HEK293 (cell line): ENCODE measurements at regions not wholly inside any gene's neighbourhood (a gene's known extent, or its start where the extent isn't known, plus 50 kb on each side); places are given as distances from the start of the nearest gene placed in this dataset.
"Not testable (repeated sequence)": the region's sequence is repeated elsewhere in the genome, so short reads cannot be mapped to it uniquely, and the experiment has no call there.

Experiments used
- CTCF ChIA-PET: fragments of 350-600 bp; formaldehyde crosslinking; extraction: SDS; loops from one replicate; lab custom pipeline; 2021; ENCODE audit warnings: antibody characterized with exemption; lab: Yijun Ruan, JAX
- POLR2A ChIA-PET: fragments of 300-600 bp; formaldehyde crosslinking; extraction: SDS; loops from one replicate; lab custom pipeline; 2020; ENCODE audit warnings: antibody characterized with exemption, inconsistent platforms; lab: Yijun Ruan, JAX
- H3K27ac ChIP-seq: fragments of 200-500 bp; sonication (Bioruptor generic); 2 replicates; pipeline ENCODE4 v1.5.1; 2014; ENCODE audit warnings: low read depth, low read length, control low read depth, inconsistent platforms; ENCODE audit errors: extremely low read depth
- H3K36me3 ChIP-seq, 2 experiments: fragments of 200-500 bp in 1 of 2; sonication (Bioruptor generic) in 1 of 2; 1 replicate in 1 of 2; 2 replicates in 1 of 2; pipeline ENCODE4 v1.5.1; 2014 to 2017; ENCODE audit warnings: inconsistent platforms in 2 of 2, low read length in 2 of 2; ENCODE audit not compliant: control insufficient read depth in 2 of 2, insufficient read depth in 1 of 2
- H3K4me1 ChIP-seq: fragments of 200-500 bp; sonication (Bioruptor generic); 2 replicates; pipeline ENCODE4 v1.5.1; 2014; ENCODE audit warnings: mild to moderate bottlenecking, low read length, inconsistent platforms; ENCODE audit not compliant: control insufficient read depth, insufficient read depth
- H3K4me3 ChIP-seq: 2 replicates; pipeline ENCODE4 v1.5.1; 2011; ENCODE audit warnings: low read depth, mild to moderate bottlenecking, control low read depth, low read length, moderate library complexity
- H3K9me3 ChIP-seq: fragments of 200-500 bp; sonication (Bioruptor generic); 2 replicates; pipeline ENCODE4 v1.5.1; 2014; ENCODE audit warnings: low read depth, low read length, inconsistent platforms; ENCODE audit not compliant: control insufficient read depth, insufficient read depth
- BCL11B ChIP-seq: fragments of 450-650 bp; formaldehyde crosslinking; IDR thresholded peaks from 2 replicates; pipeline ENCODE4 v1.5.1; 2016; ENCODE audit warnings: low read depth, missing biosample characterization, missing genetic modification characterization
- EGR2 ChIP-seq: fragments of 450-650 bp; formaldehyde crosslinking; IDR thresholded peaks from 2 replicates; pipeline ENCODE4 v1.5.1; 2016; ENCODE audit warnings: low read depth, missing biosample characterization, missing genetic modification characterization
- KLF1 ChIP-seq: fragments of 450-650 bp; formaldehyde crosslinking; IDR thresholded peaks from 2 replicates; pipeline ENCODE4 v1.5.1; 2016; ENCODE audit warnings: missing biosample characterization, missing genetic modification characterization
- KLF7 ChIP-seq: fragments of 450-650 bp; formaldehyde crosslinking; IDR thresholded peaks from 2 replicates; pipeline ENCODE4 v1.5.1; 2016; ENCODE audit warnings: missing biosample characterization, missing genetic modification characterization, borderline replicate concordance
- KLF8 ChIP-seq: fragments of 450-650 bp; formaldehyde crosslinking; IDR thresholded peaks from 2 replicates; pipeline ENCODE4 v1.5.1; 2016; ENCODE audit warnings: missing biosample characterization, missing genetic modification characterization
- SP7 ChIP-seq: fragments of 450-650 bp; formaldehyde crosslinking; IDR thresholded peaks from 2 replicates; pipeline ENCODE4 v1.5.1; 2016; ENCODE audit warnings: missing biosample characterization, missing genetic modification characterization
- ZBTB1 ChIP-seq: fragments of 450-650 bp; formaldehyde crosslinking; IDR thresholded peaks from 2 replicates; pipeline ENCODE4 v1.5.1; 2016; ENCODE audit warnings: missing biosample characterization, missing genetic modification characterization
- ZBTB44 ChIP-seq: fragments of 450-650 bp; IDR thresholded peaks from 2 replicates; pipeline ENCODE4 v1.5.1; 2018; ENCODE audit warnings: missing biosample characterization, mild to moderate bottlenecking, missing genetic modification characterization
- ZIC2 ChIP-seq: fragments of 450-650 bp; formaldehyde crosslinking; IDR thresholded peaks from 2 replicates; pipeline ENCODE4 v1.5.1; 2016; ENCODE audit warnings: missing biosample characterization, missing genetic modification characterization
- ZNF146 ChIP-seq: fragments of 450-650 bp; formaldehyde crosslinking; IDR thresholded peaks from 2 replicates; pipeline ENCODE4 v1.5.1; 2016; ENCODE audit warnings: missing biosample characterization, missing genetic modification characterization
- ZNF394 ChIP-seq: fragments of 450-650 bp; formaldehyde crosslinking; IDR thresholded peaks from 2 replicates; pipeline ENCODE4 v1.5.1; 2016; ENCODE audit warnings: missing biosample characterization, missing genetic modification characterization, mild to moderate bottlenecking, moderate library complexity, borderline replicate concordance
- ZNF521 ChIP-seq: fragments of 450-650 bp; formaldehyde crosslinking; IDR thresholded peaks from 2 replicates; pipeline ENCODE4 v1.5.1; 2017; ENCODE audit warnings: missing biosample characterization, mild to moderate bottlenecking, missing genetic modification characterization
- ZNF621 ChIP-seq: fragments of 450-650 bp; formaldehyde crosslinking; IDR thresholded peaks from 2 replicates; pipeline ENCODE4 v1.5.1; 2017; ENCODE audit warnings: missing biosample characterization, missing genetic modification characterization
- ZNF670 ChIP-seq: fragments of 450-650 bp; formaldehyde crosslinking; IDR thresholded peaks from 2 replicates; pipeline ENCODE4 v1.5.1; 2016; ENCODE audit warnings: missing biosample characterization, missing genetic modification characterization, low read depth
- ZNF837 ChIP-seq: fragments of 450-650 bp; formaldehyde crosslinking; IDR thresholded peaks from 2 replicates; pipeline ENCODE4 v1.5.1; 2016; ENCODE audit warnings: missing biosample characterization, missing genetic modification characterization

- CTCF ChIA-PET = no interaction called here
- POLR2A ChIA-PET = no interaction called here
- no peaks in the 10 kb centered on the region for H3K36me3 ChIP-seq
- no peak overlapping the region for H3K4me3 ChIP-seq
- H3K27ac ChIP-seq = no peak overlapping the region
- H3K9me3 ChIP-seq = no peaks in the 10 kb centered on the region
- no peaks in the 10 kb centered on the region for H3K4me1 ChIP-seq
- TF ChIP-seq KLF8 (tag by site-specific recombination) = no peak
- no peak for TF ChIP-seq SP7
- TF ChIP-seq ZBTB44 (tag by site-specific recombination) = no peak
Observed at GRCh38 chr5:2071562-2071961, 188.8 kb upstream of the IRX4 start.

GRCh38 chr5:2070787-2071186, 188.1 kb upstream of the IRX4 start:
- H3K4me1 ChIP-seq, CTCF ChIA-PET, H3K27ac ChIP-seq, H3K36me3 ChIP-seq, H3K4me3 ChIP-seq, POLR2A ChIA-PET, H3K9me3 ChIP-seq: not testable (repeated sequence)

- ChIA-PET POLR2A (no interaction called here), CTCF (no interaction called here)
- Histone ChIP-seq H3K9me3 (no peaks in the 10 kb centered on the region), H3K36me3 (no peaks in the 10 kb centered on the region), H3K4me1 (no peaks in the 10 kb centered on the region), H3K27ac (no peak overlapping the region), H3K4me3 (no peak overlapping the region)
- no peak for TF ChIP-seq ZNF670
- 0 out of 2 replicates have a peak, but pooled peaks have one; percentile 15 for TF ChIP-seq EGR2 (tag by site-specific recombination)
Observed at GRCh38 chr5:2068531-2068930, 185.8 kb upstream of the IRX4 start.

- Histone ChIP-seq H3K4me1 (no peaks in the 10 kb centered on the region), H3K4me3 (no peak overlapping the region), H3K9me3 (no peaks in the 10 kb centered on the region), H3K27ac (no peak overlapping the region), H3K36me3 (no peaks in the 10 kb centered on the region)
- no peak for TF ChIP-seq ZNF394 (tag by site-specific recombination)
- no peak for TF ChIP-seq KLF7 (tag by site-specific recombination)
- TF ChIP-seq ZNF621 (tag by site-specific recombination) = no peak
- TF ChIP-seq ZNF521 (tag by site-specific recombination) = no peak
- no peak for TF ChIP-seq ZIC2
- TF ChIP-seq ZBTB1 (tag by site-specific recombination) = no peak
- TF ChIP-seq ZNF837 (tag by site-specific recombination) = no peak
- TF ChIP-seq KLF1 (tag by site-specific recombination) = no peak
- TF ChIP-seq BCL11B (tag by site-specific recombination) = no peak
- POLR2A ChIA-PET = no interaction called here
- CTCF ChIA-PET = no interaction called here
Observed at GRCh38 chr5:2066373-2066772, 183.6 kb upstream of the IRX4 start.

- peak; percentile 83 for TF ChIP-seq ZNF146
- H3K9me3 ChIP-seq, POLR2A ChIA-PET, CTCF ChIA-PET, H3K36me3 ChIP-seq, H3K4me3 ChIP-seq, H3K4me1 ChIP-seq, H3K27ac ChIP-seq: not testable (repeated sequence)
Observed at GRCh38 chr5:2063380-2063779, 180.7 kb upstream of the IRX4 start.
